ENCODE measurements at regions not wholly inside any gene's neighbourhood (a gene's known extent, or its start where the extent isn't known, plus 50 kb on each side); places are given as distances from the start of the nearest gene placed in this dataset.

GRCh38 chrX:146259207-146259606, 441.6 kb downstream of the SLITRK2 start:
- DNase-seq = no peak
- WGBS = 83% methylated on average over 18 of the region's 18 CpGs

GRCh38 chrX:146264763-146265375, 447.2 kb downstream of the SLITRK2 start:
- DNase-seq = no peak
- intact Hi-C loops (cut with DNase I) = no loop called here
- no peaks in the 10 kb centered on the region for H3K27me3 ChIP-seq (ENCODE audit: control insufficient read depth, insufficient read depth)
- no peak for ATAC-seq
- H3K4me1 ChIP-seq (ENCODE audit: control insufficient read depth, insufficient read depth, low read length) = no peaks in the 10 kb centered on the region
- H3K27ac ChIP-seq (ENCODE audit: low read length) = no peak overlapping the region
- no peak overlapping the region for H3K4me3 ChIP-seq (ENCODE audit: low read length)
- no peaks in the 10 kb centered on the region for H3K9me3 ChIP-seq (ENCODE audit: control insufficient read depth, low read length)
- WGBS = 59% methylated on average over 8 of the region's 8 CpGs

More at GRCh38 chrX:146259207-146259606, 441.6 kb downstream of the SLITRK2 start:
- Histone ChIP-seq H3K4me1 (ENCODE audit: control insufficient read depth, insufficient read depth, low read length) (no peaks in the 10 kb centered on the region), H3K27ac (ENCODE audit: low read length) (no peak overlapping the region), H3K9me3 (ENCODE audit: control insufficient read depth, low read length) (no peaks in the 10 kb centered on the region), H3K4me3 (ENCODE audit: low read length) (no peak overlapping the region), H3K27me3 (ENCODE audit: control insufficient read depth, insufficient read depth) (no peaks in the 10 kb centered on the region)
- no peak for ATAC-seq
- intact Hi-C loops (cut with DNase I) = no loop called here

- WGBS = 51% methylated on average over 2 of the region's 2 CpGs
- DNase-seq (no peak), ATAC-seq (no peak)
- Histone ChIP-seq H3K27me3 (ENCODE audit: control insufficient read depth, insufficient read depth) (no peaks in the 10 kb centered on the region), H3K27ac (ENCODE audit: low read length) (no peak overlapping the region), H3K9me3 (ENCODE audit: control insufficient read depth, low read length) (no peaks in the 10 kb centered on the region), H3K4me1 (ENCODE audit: control insufficient read depth, insufficient read depth, low read length) (no peaks in the 10 kb centered on the region), H3K4me3 (ENCODE audit: low read length) (no peak overlapping the region)
- intact Hi-C loops (cut with DNase I) = no loop called here
Measured at GRCh38 chrX:146278381-146278780, 460.8 kb downstream of the SLITRK2 start.

Small RNAs in the stretch of these regions (microRNA-seq; reads per million reads assigned to microRNA genes)
- gene MIR888 (0 reads per million in 2 donors), gene MIR890 (0 reads per million in 2 donors), gene MIR891A (0.54 to 1.7 reads per million in 2 donors), gene MIR891B (0 reads per million in 2 donors), gene MIR892A (0 reads per million in 2 donors), gene MIR892B (0 reads per million in 2 donors), gene MIR892C (0 reads per million in 2 donors)
